ENCODE measurements at regions not wholly inside any gene's neighbourhood (a gene's known extent, or its start where the extent isn't known, plus 50 kb on each side); places are given as distances from the start of the nearest gene placed in this dataset.

GRCh38 chr11:32279672-32280071 lies 155.7 kb downstream of the WT1 start:
- TF ChIP-seq CTCF (IDR thresholded peaks at IDR 0.05): no peak
- TF ChIP-seq POLR2A (IDR thresholded peaks at IDR 0.05): no peak
